HG02623 (cell line): ENCODE measurements at regions not wholly inside any gene's neighbourhood (a gene's known extent, or its start where the extent isn't known, plus 50 kb on each side); places are given as distances from the start of the nearest gene placed in this dataset.
"Not testable (repeated sequence)": the region's sequence is repeated elsewhere in the genome, so short reads cannot be mapped to it uniquely, and the experiment has no call there.

Experiments
- ATAC-seq: cut with Tn5 transposase; IDR thresholded peaks from one replicate; pipeline ENCODE4 v1.9.1; 2021; ENCODE audit warnings: moderate library complexity; ENCODE audit not compliant: unreplicated experiment

DNA sequence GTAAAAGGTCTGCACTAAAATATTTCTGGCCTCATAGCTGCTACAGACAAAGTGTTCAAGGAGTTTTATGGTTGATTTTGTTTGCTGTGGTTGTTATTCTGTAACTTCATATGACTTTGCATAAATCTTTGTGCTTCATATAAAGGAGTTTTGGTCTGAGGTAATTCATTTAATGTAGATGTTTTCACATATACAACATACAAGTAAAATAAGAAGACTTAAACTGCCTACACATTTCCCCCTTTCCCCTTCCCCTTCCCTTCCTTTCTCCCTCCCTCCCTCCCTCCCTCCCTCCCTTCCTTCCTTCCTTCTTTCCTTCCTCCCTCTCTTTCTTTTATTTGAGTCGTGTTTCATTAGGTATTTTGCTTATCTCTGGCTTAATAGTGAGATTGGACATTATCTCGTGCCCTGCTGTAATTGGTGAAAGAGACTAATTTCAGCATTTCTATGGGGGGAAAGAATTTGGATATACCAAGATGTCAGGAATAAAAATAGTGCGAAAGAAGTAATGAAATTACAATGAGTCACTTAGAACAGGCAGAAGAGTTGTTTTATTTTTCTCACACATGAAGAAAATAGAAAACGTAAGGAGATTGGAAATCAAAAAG is 144.9 kb upstream of the MAD2L1 start:
- no peak for ATAC-seq

GRCh38 chr4:120209706-120210105 is 143.1 kb upstream of the MAD2L1 start:
- ATAC-seq = no peak

DNA sequence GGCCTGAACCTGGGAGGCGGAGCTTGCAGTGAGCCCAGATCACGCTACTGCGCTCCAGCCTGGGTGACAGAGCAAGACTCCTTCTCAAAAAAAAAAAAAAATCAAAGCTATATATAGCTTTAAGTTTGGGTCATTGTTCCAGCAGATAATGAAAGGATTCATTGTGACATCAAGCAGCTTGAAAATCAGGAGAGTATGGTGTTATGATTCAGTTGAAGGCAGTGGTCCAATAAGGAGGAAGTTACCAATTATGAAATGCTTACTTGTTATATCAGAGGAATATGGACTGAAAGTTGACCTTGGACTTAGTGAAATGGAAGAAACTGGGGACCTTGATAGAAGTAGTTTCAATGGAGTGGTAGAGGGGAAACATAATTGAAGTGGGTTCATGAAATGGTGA is 140.4 kb upstream of the MAD2L1 start:
- ATAC-seq = no peak

DNA sequence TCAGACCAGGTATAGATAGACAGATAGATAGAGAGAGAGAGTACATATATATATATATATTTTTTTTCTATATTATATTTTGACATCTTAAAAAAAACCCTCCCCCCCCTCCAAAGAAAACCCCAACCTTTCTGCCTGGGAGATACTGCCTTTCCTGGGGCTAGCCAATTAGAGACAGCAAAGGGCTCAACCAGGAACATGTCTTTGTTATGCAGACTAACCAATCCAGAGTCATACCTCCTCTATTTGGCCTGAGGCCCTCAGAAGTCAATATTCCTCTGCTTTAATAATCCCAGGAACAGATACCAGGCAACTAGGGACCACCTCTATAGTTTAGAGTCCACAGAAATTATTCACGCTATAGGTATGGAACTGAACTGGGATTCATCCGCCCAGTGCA is 135.6 kb upstream of the MAD2L1 start:
- no peak for ATAC-seq

GRCh38 chr4:120200573-120201110 is 134.0 kb upstream of the MAD2L1 start:
- ATAC-seq = not testable (repeated sequence)

GRCh38 chr4:120198411-120198810 is 131.8 kb upstream of the MAD2L1 start:
- no peak for ATAC-seq

DNA sequence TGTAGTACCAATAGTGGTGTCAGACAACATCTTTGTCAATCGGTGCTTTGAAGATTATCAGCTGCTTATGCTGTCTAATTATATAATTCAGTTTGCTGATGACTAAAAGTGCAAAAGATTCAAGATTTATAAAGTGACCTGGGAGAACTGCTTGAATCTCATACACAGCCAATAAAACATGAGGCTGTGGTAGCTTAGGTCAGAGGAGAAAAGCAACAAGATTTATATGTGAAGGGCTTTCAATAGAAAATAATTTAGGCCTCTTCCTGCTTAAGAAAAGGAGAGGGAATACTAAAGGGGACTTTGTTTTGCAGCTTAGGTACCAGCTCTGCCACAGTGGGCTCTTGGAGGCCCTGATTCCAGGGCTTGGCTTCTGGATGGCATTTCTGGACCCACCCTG is 111.0 kb upstream of the MAD2L1 start:
- ATAC-seq = no peak

- no peak for ATAC-seq
Measured at GRCh38 chr4:120175272-120175671, 108.6 kb upstream of the MAD2L1 start.

GRCh38 chr4:120163895-120164294 is 97.2 kb upstream of the MAD2L1 start:
- no peak for ATAC-seq

DNA sequence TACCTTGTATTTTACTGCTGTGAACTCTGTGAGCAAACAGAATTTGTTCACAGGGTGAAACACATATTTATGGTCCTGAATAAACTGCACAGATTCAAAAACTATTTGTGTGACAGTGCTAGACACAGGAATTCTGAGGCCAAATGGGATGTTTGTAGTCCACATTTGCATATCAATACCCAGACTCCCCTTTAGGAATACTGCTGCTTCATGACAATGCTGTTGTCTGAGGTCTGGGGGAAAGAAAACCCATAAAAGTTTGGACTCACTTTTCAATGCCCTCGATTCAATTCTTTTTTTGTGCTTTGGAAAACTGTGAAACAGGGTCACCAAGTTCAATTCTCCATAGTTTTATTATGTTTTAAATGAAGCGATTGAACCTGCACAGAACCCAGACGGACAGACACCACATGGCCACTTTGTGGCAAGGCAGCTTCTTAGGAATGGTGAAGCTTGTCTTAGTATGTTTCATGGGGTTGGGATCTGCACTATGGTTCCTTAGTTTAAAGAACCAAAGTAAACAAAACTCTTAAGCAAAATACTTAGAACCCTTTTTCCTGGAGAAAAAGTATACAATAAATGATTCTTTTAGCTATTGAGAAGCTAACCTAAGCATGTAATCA is 92.3 kb upstream of the MAD2L1 start:
- ATAC-seq = no peak

DNA sequence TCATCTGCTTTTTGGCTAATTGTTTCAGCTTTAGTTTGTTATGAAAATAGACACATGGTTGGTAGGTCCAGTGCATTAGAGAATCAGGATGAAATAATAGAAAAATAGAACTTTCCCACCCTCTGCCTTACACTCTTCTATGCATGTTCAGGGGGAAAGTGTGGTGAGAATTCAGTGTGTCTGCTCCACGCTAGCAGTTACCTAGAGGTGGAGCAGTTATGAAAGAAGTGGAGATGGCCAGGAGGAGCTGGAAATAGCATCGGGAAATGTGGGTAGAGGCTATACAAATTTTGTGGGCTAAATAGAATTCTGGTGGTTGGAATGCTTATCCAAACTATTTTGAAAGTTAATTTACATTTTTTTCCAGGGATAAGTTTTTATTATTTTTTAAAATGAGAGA is 91.4 kb upstream of the MAD2L1 start:
- ATAC-seq = no peak

GRCh38 chr4:120156120-120156718 is 89.6 kb upstream of the MAD2L1 start:
- ATAC-seq = peak; percentile 93

DNA sequence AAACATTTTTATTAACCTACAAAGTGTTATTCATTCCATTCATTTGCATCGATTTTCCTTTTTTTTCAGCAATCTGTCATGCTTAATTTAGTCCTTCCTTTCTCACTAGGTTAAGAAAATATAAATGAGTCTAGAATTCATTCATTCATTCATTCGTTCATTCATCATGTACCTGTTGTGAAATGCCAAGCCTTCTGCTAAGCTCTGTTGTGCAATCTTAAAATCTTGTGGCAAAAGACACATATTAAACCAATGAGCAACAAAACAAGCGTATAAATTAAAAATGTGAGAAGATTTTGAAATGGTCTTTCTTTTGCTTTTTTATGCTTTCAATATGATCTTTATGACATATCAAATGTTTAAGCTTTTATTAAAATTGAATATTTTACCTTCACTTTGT is 88.6 kb upstream of the MAD2L1 start:
- ATAC-seq = no peak

GRCh38 chr4:120144634-120145033 is 78.0 kb upstream of the MAD2L1 start:
- ATAC-seq = no peak

DNA sequence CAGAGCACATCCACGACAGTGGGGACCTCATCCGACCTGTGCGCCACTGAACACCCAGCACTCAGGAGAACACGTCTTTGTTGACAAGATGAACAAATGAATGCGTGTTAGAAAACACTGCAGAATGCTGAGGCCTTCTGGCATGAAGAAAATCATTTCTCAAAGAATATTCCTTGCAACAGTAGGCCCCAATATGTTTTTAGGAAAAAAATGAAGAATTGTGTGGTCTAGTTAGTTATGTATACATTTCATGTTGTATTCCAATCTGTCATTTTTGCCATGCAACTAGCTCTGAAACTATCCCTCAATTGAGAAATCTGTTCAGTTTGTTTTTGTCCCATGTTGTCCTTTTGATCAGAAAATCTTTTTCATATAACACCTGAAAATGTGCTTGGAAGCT is 77.4 kb upstream of the MAD2L1 start:
- ATAC-seq = no peak

DNA sequence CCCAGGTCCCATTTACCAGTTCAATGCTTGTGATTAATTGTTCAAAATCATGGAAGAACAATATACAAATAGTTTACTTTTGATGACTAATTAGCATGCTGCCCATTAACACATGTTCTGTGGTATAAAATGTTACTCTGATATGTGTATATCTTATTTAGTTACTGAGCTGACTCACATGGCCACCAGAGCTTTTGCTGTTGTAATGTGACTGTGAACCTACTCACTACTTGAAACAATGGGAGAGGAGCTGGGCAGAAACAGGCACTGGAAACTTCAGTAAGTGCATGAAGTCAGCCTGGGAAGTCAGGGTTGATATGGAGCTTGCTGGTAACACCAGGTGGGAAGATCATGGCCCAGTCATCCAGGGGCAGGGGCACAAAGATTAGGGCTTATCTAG is 72.7 kb upstream of the MAD2L1 start:
- ATAC-seq = no peak

DNA sequence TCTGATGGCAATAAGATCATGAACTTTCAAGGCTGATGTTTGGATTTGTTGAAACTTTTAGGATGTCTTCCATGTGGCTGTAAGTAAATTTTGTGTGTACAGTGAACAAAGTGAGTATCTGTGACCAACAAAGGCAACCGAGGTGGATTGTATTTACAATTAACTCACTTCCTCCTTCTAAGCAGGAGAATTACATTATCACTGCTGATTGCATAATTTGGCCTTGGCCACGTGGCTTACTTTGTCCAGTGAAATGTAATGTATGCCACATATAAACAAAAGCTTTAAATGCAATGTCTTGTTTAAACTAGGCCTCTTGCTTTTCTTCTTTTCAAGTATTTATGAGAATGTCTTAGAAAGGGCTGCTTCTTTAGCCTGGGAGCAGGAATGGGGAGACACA is 66.3 kb upstream of the MAD2L1 start:
- ATAC-seq = no peak

DNA sequence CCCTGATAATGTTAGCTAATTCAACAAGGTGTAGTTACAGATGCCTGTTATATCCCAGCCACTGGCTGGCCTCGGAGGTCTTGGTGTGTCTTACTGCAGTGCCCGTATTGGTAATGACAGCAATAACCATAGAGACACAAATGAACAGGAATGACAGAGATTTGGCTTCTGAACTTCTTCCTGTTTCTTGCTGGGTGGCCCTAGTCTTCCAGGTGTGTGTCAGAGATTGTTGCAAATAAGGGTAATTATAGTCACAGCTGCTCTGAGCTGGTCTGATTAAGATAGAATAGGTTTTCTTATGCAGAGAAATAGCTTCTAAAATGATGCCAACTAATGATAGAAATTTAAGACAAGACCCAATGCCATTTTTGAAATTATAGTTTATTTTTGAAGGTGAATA is 64.1 kb upstream of the MAD2L1 start:
- no peak for ATAC-seq
